Activated naive CD8-positive, alpha-beta T cell treated with anti-CD3 and anti-CD28 coated beads, Interleukin-2, amount 10 ng/mL, durations not matched to agents 7 days and 5 days (primary cell): ENCODE measurements at regions not wholly inside any gene's neighbourhood (a gene's known extent, or its start where the extent isn't known, plus 50 kb on each side); places are given as distances from the start of the nearest gene placed in this dataset.

Experiments used
- ATAC-seq: fragments of 150-1000 bp; cut with Tn5 transposase; one replicate; pipeline ENCODE4 v1.10.0; 2021; ENCODE audit warnings: low read depth, moderate library complexity
- POLR2A ChIA-PET: fragments of 350-600 bp; sonication (Branson Sonifier 250); formaldehyde crosslinking; loops from one replicate; lab custom pipeline; 2021; ENCODE audit warnings: antibody characterized with exemption; lab: Charles Lee
- DNase-seq: peaks from one replicate; pipeline ENCODE4 v3.0.0; 2021
- H3K27ac Mint-ChIP-seq: one replicate; pipeline ENCODE4 v1.8.0; 2022; ENCODE audit warnings: mild to moderate bottlenecking, mixed read lengths
- H3K27me3 Mint-ChIP-seq: one replicate; pipeline ENCODE4 v1.8.0; 2022; ENCODE audit warnings: mild to moderate bottlenecking, moderate library complexity, mixed read lengths
- H3K36me3 Mint-ChIP-seq: one replicate; pipeline ENCODE4 v1.8.0; 2021; ENCODE audit warnings: mild to moderate bottlenecking, mixed read lengths
- H3K4me1 Mint-ChIP-seq: one replicate; pipeline ENCODE4 v1.8.0; 2021; ENCODE audit warnings: mixed read lengths
- H3K4me3 Mint-ChIP-seq: one replicate; pipeline ENCODE4 v1.8.0; 2022; ENCODE audit warnings: mild to moderate bottlenecking, moderate library complexity, mixed read lengths
- H3K9me3 Mint-ChIP-seq: one replicate; pipeline ENCODE4 v1.8.0; 2021; ENCODE audit warnings: mixed read lengths

DNA sequence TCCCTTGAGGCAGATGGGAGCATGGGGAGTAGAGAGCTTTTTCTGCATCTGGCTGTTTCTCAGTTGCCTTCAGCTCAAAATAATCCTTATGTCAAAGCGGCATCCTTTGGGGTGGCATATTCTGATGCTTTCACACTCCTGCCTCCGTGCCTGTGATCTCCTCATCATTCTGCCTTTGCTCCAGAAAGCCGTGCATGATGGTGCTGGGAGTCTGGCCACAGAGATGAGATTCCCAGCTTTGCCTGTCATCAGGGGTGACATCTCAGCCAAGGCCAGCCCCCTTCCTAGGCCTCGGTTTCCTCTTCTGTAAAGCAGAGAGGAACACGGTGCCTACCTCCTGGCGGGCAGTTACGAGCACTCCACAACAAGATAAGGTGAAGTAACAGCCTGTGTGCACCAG lies 96.3 kb upstream of the ALDH1A3 start:
- POLR2A ChIA-PET = no interaction called here
- DNase-seq = no peak
- H3K9me3 Mint-ChIP-seq = no peaks in the 10 kb centered on the region

GRCh38 chr15:100783760-100784492 lies 95.7 kb upstream of the ALDH1A3 start:
- no peak overlapping the region for H3K27ac Mint-ChIP-seq
- POLR2A ChIA-PET = no interaction called here
- H3K4me3 Mint-ChIP-seq = no peak overlapping the region
- peaks cover 3% of the 10 kb centered on the region for H3K27me3 Mint-ChIP-seq
- no peaks in the 10 kb centered on the region for H3K9me3 Mint-ChIP-seq
- no peaks in the 10 kb centered on the region for H3K36me3 Mint-ChIP-seq
- H3K4me1 Mint-ChIP-seq = no peaks in the 10 kb centered on the region
- DNase-seq (no peak), ATAC-seq (no peak)

More for the DNA sequence above, 96.3 kb upstream of the ALDH1A3 start:
- no peak overlapping the region for H3K4me3 Mint-ChIP-seq
- no peaks in the 10 kb centered on the region for H3K4me1 Mint-ChIP-seq
- no peak for ATAC-seq
- no peak overlapping the region for H3K27ac Mint-ChIP-seq
- H3K36me3 Mint-ChIP-seq = no peaks in the 10 kb centered on the region
- H3K27me3 Mint-ChIP-seq = peaks cover 3% of the 10 kb centered on the region

- no peaks in the 10 kb centered on the region for H3K4me1 Mint-ChIP-seq
- H3K4me3 Mint-ChIP-seq = no peak overlapping the region
- no peak for ATAC-seq
- H3K27ac Mint-ChIP-seq = no peak overlapping the region
- no peaks in the 10 kb centered on the region for H3K9me3 Mint-ChIP-seq
- DNase-seq = no peak
- H3K36me3 Mint-ChIP-seq = no peaks in the 10 kb centered on the region
- POLR2A ChIA-PET = no interaction called here
- peaks cover 3% of the 10 kb centered on the region for H3K27me3 Mint-ChIP-seq
Measured at GRCh38 chr15:100784493-100785180, 95.0 kb upstream of the ALDH1A3 start.

GRCh38 chr15:100785181-100786138 lies 94.2 kb upstream of the ALDH1A3 start:
- no peak for DNase-seq
- Mint-ChIP-seq H3K27me3 (peaks cover 3% of the 10 kb centered on the region), H3K4me3 (no peak overlapping the region), H3K9me3 (no peaks in the 10 kb centered on the region), H3K4me1 (no peaks in the 10 kb centered on the region), H3K36me3 (no peaks in the 10 kb centered on the region), H3K27ac (no peak overlapping the region)
- POLR2A ChIA-PET = no interaction called here
- ATAC-seq = no peak

DNA sequence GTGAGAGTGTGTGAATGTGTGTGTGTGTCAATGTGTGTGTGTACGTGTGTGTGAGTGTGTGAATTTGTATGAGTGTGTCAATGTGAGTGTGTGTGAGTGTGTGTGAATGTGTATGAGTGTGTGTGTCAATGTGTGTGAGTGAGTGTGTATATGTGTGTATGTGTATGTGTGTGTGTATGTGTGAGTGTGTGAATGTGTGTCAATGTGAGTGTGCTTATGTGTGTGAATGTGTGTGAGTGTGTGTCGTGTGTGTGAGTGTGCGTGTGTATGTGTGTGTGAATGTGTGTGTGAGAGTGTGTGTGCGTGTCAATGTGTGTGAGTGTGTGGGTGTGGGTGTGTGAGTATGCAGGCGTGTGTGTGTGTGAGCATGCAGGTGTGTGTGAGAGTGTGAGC lies 93.5 kb upstream of the ALDH1A3 start:
- POLR2A ChIA-PET = no interaction called here
- no peak overlapping the region for H3K27ac Mint-ChIP-seq

DNA sequence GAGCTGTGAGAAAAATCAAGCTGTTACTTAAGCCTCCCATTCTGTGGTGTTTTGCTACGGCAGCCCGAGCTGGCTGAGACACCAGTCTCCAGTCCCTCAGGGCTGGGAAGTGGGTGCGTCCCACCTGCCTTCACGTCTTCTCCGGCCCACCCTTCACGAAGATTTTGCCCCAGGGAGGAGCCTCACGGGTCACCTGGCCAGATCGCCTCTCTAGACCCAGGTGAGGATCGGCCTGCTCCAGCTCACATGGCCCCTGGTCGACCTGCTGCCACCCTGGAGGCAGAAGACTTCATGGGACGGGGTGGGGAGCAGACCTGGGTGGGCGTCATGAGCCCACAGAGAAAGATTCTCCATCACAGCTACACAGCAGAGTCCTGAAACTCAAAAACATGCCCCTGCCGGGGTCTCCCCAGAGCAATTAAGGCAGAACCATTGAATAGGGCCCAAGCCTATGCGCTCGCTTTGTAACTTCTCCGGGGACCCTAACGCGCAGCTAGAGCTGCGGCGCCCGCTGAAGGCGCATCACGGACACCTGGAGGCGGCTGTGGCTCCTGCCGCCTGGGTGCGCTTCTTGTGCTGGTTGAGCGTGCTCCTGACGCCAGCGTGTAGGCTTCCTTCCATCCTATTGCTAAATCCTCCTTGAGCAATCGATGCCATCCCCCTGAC lies 92.6 kb upstream of the ALDH1A3 start:
- no peak for ATAC-seq
- no peak for DNase-seq
- POLR2A ChIA-PET = no interaction called here
- H3K27me3 Mint-ChIP-seq = peaks cover 2% of the 10 kb centered on the region
- no peak overlapping the region for H3K4me3 Mint-ChIP-seq
- H3K27ac Mint-ChIP-seq = no peak overlapping the region
- no peaks in the 10 kb centered on the region for H3K9me3 Mint-ChIP-seq
- H3K4me1 Mint-ChIP-seq = no peaks in the 10 kb centered on the region
- no peaks in the 10 kb centered on the region for H3K36me3 Mint-ChIP-seq

More for the DNA sequence above, 93.5 kb upstream of the ALDH1A3 start:
- no peak overlapping the region for H3K4me3 Mint-ChIP-seq
- H3K4me1 Mint-ChIP-seq = no peaks in the 10 kb centered on the region
- H3K36me3 Mint-ChIP-seq = no peaks in the 10 kb centered on the region
- ATAC-seq (no peak), DNase-seq (no peak)
- peaks cover 3% of the 10 kb centered on the region for H3K27me3 Mint-ChIP-seq
- no peaks in the 10 kb centered on the region for H3K9me3 Mint-ChIP-seq

DNA sequence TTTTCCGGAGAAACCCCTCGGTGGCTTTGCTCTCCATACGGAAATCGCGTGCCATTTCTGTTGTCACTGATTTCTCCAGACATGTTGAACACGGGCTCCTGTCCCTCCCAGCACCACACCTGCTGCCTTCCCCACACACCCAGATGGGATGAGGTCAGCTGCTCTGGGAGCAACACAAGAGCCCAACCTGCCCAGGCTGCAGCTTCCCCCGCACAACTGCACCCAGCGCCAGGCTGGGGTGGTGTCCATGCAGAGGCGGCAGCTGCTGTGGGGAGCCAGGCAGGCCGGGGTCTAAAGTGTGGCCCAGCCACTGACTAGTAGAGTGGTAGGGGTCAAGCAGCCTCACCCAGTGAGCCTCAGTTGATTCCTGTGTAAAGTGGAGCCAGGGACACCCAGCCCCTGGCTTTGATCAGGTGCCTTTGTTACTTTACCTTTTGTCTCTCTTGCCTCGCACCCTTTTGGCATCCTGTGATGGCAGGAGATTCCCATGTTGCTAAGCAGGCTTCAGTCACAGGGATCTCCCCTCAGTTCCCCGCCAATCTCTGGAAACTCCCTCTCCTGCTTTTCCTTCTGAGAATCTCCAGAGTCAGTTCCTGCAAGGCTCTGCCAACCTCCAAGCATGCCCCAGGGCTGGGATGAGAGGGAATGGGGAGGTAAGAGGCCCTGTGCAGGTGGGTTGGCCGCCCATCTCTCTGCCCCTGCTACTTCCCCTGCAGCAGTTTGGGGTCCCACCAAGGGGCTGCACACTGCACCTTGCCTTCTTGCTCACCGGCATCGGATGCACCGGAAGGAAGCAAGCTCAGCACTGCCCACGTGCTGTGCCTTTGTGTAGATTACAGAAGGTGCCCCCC lies 91.8 kb upstream of the ALDH1A3 start:
- ATAC-seq (no peak), DNase-seq (no peak)
- no peaks in the 10 kb centered on the region for H3K36me3 Mint-ChIP-seq
- peaks cover 2% of the 10 kb centered on the region for H3K27me3 Mint-ChIP-seq
- no peaks in the 10 kb centered on the region for H3K4me1 Mint-ChIP-seq
- POLR2A ChIA-PET = no interaction called here
- H3K27ac Mint-ChIP-seq = no peak overlapping the region
- no peak overlapping the region for H3K4me3 Mint-ChIP-seq
- H3K9me3 Mint-ChIP-seq = no peaks in the 10 kb centered on the region

DNA sequence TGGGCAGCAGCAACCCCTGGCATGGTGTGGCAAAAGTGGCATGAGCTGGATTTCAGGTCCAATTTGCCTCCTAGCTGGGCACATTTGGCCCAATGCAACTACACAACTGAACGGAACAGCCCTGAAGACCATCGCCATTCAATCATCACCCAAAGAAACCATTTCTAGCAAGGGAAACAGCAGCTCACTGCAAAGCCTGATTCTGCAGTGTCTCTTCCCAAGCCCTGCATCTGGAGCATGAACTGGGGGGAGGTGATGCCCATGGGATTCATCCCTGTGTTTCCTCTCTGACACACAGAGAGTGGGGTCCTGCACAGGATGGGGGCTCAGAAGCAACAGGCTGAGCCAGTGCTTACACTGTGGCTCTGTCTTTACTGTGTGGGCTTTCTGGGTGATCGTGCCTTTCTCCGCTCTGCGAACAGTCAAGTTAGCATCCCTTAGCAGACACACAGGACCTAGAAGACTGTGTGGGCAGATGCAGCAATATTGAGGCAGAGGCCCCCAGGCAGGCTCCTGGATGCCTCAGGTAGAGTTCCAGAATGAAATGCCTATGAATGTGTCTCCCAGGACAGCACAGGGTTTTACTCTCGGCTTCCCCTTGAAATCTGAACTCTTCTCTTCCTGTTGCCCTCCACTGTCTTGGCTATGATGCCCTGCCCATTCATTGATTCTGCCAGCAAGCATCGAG lies 91.1 kb upstream of the ALDH1A3 start:
- Mint-ChIP-seq H3K27me3 (peaks cover 2% of the 10 kb centered on the region), H3K36me3 (no peaks in the 10 kb centered on the region), H3K9me3 (no peaks in the 10 kb centered on the region), H3K27ac (no peak overlapping the region), H3K4me3 (no peak overlapping the region), H3K4me1 (no peaks in the 10 kb centered on the region)
- ATAC-seq (no peak), DNase-seq (no peak)
- POLR2A ChIA-PET = no interaction called here

- H3K36me3 Mint-ChIP-seq = no peaks in the 10 kb centered on the region
- no peak overlapping the region for H3K4me3 Mint-ChIP-seq
- DNase-seq (no peak), ATAC-seq (no peak)
- H3K4me1 Mint-ChIP-seq = no peaks in the 10 kb centered on the region
- H3K9me3 Mint-ChIP-seq = no peaks in the 10 kb centered on the region
- H3K27me3 Mint-ChIP-seq = peaks cover 2% of the 10 kb centered on the region
- POLR2A ChIA-PET = no interaction called here
- H3K27ac Mint-ChIP-seq = no peak overlapping the region
Measured at GRCh38 chr15:100790786-100791265, 88.8 kb upstream of the ALDH1A3 start.

- H3K27me3 Mint-ChIP-seq = peaks cover 13% of the 10 kb centered on the region
- POLR2A ChIA-PET = no interaction called here
Measured at GRCh38 chr15:100794008-100794407, 85.6 kb upstream of the ALDH1A3 start.

GRCh38 chr15:100801256-100801900 lies 78.3 kb upstream of the ALDH1A3 start:
- H3K27me3 Mint-ChIP-seq = peaks cover 17% of the 10 kb centered on the region
- POLR2A ChIA-PET = no interaction called here
- H3K4me1 Mint-ChIP-seq = no peaks in the 10 kb centered on the region
- H3K27ac Mint-ChIP-seq = no peak overlapping the region
- no peaks in the 10 kb centered on the region for H3K36me3 Mint-ChIP-seq
- ATAC-seq (no peak), DNase-seq (no peak)
- H3K9me3 Mint-ChIP-seq = peaks cover 6% of the 10 kb centered on the region
- H3K4me3 Mint-ChIP-seq = no peak overlapping the region

More at GRCh38 chr15:100794008-100794407, 85.6 kb upstream of the ALDH1A3 start:
- Mint-ChIP-seq H3K4me3 (no peak overlapping the region), H3K36me3 (no peaks in the 10 kb centered on the region), H3K27ac (no peak overlapping the region), H3K9me3 (no peaks in the 10 kb centered on the region), H3K4me1 (no peaks in the 10 kb centered on the region)
- DNase-seq (no peak), ATAC-seq (no peak)
